Stomach (tissue), 8 donors: ENCODE measurements at regions not wholly inside any gene's neighbourhood (a gene's known extent, or its start where the extent isn't known, plus 50 kb on each side); places are given as distances from the start of the nearest gene placed in this dataset.
"Not testable (repeated sequence)": the region's sequence is repeated elsewhere in the genome, so short reads cannot be mapped to it uniquely, and the experiment has no call there.

Experiments
- DNase-seq, 2 donors: peaks; one replicate each; pipeline versions ENCODE4 v3.0.0 to v3.0.0-alpha.2; 2013 to 2019
- H3K27ac ChIP-seq, 5 donors: fragments of 200-600 bp in 4 of 5; sonication (generic) in 4 of 5; one replicate each; pipeline ENCODE4 v1.5.1; 2013 to 2019; ENCODE audit warnings: mild to moderate bottlenecking in 1 of 5, moderate library complexity in 1 of 5
- H3K27me3 ChIP-seq, 3 donors: fragments of 200-600 bp; sonication (generic); one replicate each; pipeline ENCODE4 v1.5.1; 2017 to 2019; ENCODE audit warnings: mixed run types in 1 of 3
- H3K36me3 ChIP-seq, 4 donors: fragments of 200-600 bp; sonication (generic); 1 replicate in 3 of 4; 2 replicates in 1 of 4; pipeline ENCODE4 v1.5.1; 2016 to 2019
- H3K4me1 ChIP-seq, 4 donors: fragments of 200-600 bp; sonication (generic); one replicate each; pipeline ENCODE4 v1.5.1; 2016 to 2019
- H3K4me3 ChIP-seq, 4 donors: fragments of 200-600 bp; sonication (generic) in 3 of 4; one replicate each; pipeline ENCODE4 v1.5.1; 2016 to 2019; ENCODE audit warnings: mild to moderate bottlenecking in 1 of 4
- H3K9me3 ChIP-seq, 4 donors: fragments of 200-600 bp; sonication (generic); one replicate each; pipeline ENCODE4 v1.5.1; 2016 to 2019
- EP300 ChIP-seq: sonication (generic); formaldehyde crosslinking; IDR thresholded peaks from one replicate; pipeline ENCODE4 v1.6.1; 2017; ENCODE audit warnings: antibody characterized with exemption
- POLR2A ChIP-seq, 4 donors: fragments of 450-650 bp; IDR thresholded peaks; one replicate each; pipeline ENCODE4 v1.6.1; 2016; ENCODE audit warnings: antibody characterized with exemption in 4 of 4, control low read depth in 2 of 4, mild to moderate bottlenecking in 1 of 4, moderate library complexity in 1 of 4
- POLR2AphosphoS5 ChIP-seq, 3 donors: sonication (generic); formaldehyde crosslinking; IDR thresholded peaks; one replicate each; pipeline ENCODE4 v1.6.1; 2016; ENCODE audit warnings: antibody characterized with exemption in 3 of 3
- WGBS, 5 donors: extraction: QIAGEN DNeasy Blood & Tissue Kit in 3 of 5; methylation state at CpG; one replicate each; pipeline versions ENCODE4 v1.1.5 to v1.1.7; 2013 to 2018; 5-methylcytosine and 5-hydroxymethylcytosine counted together
- intact Hi-C: fragments of 100-400 bp; cut with DNase I; formaldehyde crosslinking; loops from one replicate; pipeline ENCODE4 v1.15.1; 2023; ENCODE audit warnings: low total_unique reads
- TF ChIP-seq, protein P1 (sequence below), 7 experiments: fragments of 450-650 bp in 4 of 7; fragments of 200-600 bp in 3 of 7; sonication (generic) in 3 of 7; IDR thresholded peaks; one replicate each; pipeline ENCODE4 v1.5.1; 2016 to 2019; ENCODE audit warnings: antibody characterized with exemption in 7 of 7, control low read depth in 2 of 7, mild to moderate bottlenecking in 1 of 7
- donor health status: healthy with polysubstance abuse.
- donor health status: Bipolar disorder and iron deficiency.
- donor health status: healthy.

DNA sequence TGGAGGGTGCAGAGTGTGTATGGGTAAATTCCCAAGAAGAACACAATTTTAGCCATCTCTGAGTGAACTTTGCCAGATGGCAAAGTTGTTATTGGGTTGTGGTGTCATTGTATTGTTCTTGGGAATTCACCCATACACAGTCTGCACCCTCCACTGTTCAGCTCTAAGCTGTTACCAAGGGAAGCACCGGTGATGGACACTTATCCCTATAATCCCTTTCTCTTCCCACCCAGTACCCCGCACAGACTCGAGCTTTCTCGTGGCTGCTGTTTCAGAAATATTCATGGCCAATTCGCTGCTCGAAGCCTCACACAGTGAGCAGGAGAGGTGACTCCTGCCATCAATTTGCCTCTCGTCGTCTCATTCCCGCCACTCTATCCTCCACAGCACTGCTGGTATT is 95.7 kb upstream of the PALMD start:
- TF ChIP-seq, protein P1, sequence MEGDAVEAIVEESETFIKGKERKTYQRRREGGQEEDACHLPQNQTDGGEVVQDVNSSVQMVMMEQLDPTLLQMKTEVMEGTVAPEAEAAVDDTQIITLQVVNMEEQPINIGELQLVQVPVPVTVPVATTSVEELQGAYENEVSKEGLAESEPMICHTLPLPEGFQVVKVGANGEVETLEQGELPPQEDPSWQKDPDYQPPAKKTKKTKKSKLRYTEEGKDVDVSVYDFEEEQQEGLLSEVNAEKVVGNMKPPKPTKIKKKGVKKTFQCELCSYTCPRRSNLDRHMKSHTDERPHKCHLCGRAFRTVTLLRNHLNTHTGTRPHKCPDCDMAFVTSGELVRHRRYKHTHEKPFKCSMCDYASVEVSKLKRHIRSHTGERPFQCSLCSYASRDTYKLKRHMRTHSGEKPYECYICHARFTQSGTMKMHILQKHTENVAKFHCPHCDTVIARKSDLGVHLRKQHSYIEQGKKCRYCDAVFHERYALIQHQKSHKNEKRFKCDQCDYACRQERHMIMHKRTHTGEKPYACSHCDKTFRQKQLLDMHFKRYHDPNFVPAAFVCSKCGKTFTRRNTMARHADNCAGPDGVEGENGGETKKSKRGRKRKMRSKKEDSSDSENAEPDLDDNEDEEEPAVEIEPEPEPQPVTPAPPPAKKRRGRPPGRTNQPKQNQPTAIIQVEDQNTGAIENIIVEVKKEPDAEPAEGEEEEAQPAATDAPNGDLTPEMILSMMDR (IDR thresholded peaks at IDR 0.05) = no peak
- no peak for TF ChIP-seq POLR2A (IDR thresholded peaks at IDR 0.05)
- TF ChIP-seq EP300 = no peak
- no peak for TF ChIP-seq POLR2AphosphoS5 (IDR thresholded peaks at IDR 0.05)
- no peak overlapping the region for H3K27ac ChIP-seq
- no peak overlapping the region for H3K4me3 ChIP-seq
- no peak for DNase-seq
- peaks cover 0 to 9% (median 3%) of the 10 kb centered on the region in 4 donors for H3K4me1 ChIP-seq
- H3K36me3 ChIP-seq = no peaks in the 10 kb centered on the region
- WGBS, 5 donors = 92 to 98% (median 95%) methylated on average over 9 of the region's 9 CpGs
- no peaks in the 10 kb centered on the region for H3K9me3 ChIP-seq
- no peaks in the 10 kb centered on the region for H3K27me3 ChIP-seq
- intact Hi-C loops = no loop called here

DNA sequence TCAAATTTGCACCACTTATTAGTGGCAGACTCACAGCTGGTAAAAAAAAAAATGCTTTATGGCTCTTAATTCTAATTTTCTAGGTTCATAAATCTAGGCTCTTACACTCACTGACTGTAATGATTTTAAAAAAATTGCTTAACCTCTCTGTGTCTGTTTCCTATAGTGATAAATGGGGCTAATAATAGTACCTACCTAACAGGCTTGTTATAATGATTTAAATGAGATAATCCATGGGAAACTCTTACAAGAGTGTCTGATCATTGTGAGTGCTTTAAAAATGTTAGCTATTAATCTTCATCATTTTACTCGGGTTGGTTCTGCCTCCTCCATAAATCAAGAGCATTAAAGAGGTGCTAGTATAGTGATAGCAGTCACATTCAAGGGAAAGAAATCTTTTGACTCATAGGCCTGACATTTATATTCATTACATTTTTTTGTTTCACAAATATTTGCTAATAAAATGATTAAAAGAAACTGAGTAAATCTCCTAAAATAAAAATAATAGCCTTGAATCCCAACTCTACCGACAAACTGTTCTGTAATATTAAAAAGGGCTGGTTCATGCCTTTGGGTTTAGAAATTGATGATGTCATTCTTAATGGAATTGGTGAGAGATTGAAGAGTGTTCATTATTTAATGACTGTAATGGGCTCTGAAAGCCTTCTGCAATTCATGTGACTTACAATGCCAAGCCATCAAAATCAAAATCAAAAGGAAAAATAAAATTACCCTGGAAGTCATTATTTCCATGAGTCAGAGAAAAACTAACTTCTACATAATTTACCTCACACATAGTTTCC is 93.9 kb upstream of the PALMD start:
- 77 to 86% (median 81%) methylated on average over 2 of the region's 2 CpGs for WGBS, 5 donors
- no peak overlapping the region for H3K27ac ChIP-seq
- no peaks in the 10 kb centered on the region for H3K36me3 ChIP-seq
- intact Hi-C loops = no loop called here
- H3K4me3 ChIP-seq = no peak overlapping the region
- H3K4me1 ChIP-seq = peaks cover 0 to 9% (median 3%) of the 10 kb centered on the region in 4 donors
- DNase-seq = no peak
- H3K27me3 ChIP-seq = no peaks in the 10 kb centered on the region
- TF ChIP-seq, protein P1 (IDR thresholded peaks at IDR 0.05) = no peak
- TF ChIP-seq POLR2AphosphoS5 (IDR thresholded peaks at IDR 0.05) = no peak
- no peak for TF ChIP-seq POLR2A (IDR thresholded peaks at IDR 0.05)
- no peak for TF ChIP-seq EP300
- no peaks in the 10 kb centered on the region for H3K9me3 ChIP-seq

DNA sequence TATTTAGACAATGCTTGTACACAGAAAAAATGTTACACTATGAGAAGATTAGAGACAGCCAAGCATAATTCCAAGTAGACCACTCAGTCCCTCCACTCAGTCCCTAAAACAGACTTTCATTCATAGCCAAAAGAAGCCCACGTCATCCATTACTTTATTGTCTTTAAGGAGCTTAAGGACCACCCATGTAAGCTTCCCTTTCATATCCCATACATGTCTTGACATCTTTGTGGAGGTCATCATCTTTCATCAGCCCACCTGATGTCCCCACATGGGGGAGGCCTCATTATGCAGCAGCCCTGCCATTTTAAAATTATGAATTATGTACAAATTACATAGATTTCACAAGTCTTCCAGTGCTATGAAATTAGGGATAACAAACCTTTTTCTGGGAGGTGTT is 92.6 kb upstream of the PALMD start:
- Histone ChIP-seq H3K27ac (no peak overlapping the region), H3K4me1 (peaks cover 0 to 9% (median 3%) of the 10 kb centered on the region in 4 donors), H3K4me3 (no peak overlapping the region), H3K27me3 (no peaks in the 10 kb centered on the region), H3K9me3 (no peaks in the 10 kb centered on the region), H3K36me3 (no peaks in the 10 kb centered on the region)
- TF ChIP-seq, protein P1 (IDR thresholded peaks at IDR 0.05) = no peak
- 82 to 95% (median 88%) methylated on average over 1 of the region's 1 CpG for WGBS, 5 donors
- intact Hi-C loops = no loop called here
- DNase-seq = no peak

DNA sequence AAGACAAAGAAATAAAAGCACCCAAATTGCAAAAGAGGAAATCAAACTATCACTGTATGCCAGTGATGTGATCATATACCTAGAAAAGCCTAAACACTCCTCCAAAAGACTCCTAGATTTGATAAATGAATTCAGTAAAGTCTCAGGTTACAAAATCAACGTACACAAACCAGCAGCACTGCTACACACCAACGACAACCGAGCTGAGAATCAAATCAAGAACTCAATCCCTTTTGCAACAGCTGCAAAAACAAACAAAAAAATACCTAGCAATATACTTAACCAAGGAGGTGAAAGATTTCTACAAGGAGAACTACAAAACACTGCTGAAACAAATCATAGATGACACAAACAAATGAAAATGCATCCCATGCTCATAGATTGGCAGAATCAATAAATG is 92.1 kb upstream of the PALMD start:
- H3K9me3 ChIP-seq, DNase-seq, H3K27me3 ChIP-seq, H3K4me3 ChIP-seq, H3K36me3 ChIP-seq, intact Hi-C loops, H3K27ac ChIP-seq: not testable (repeated sequence)
- 12 to 21% (median 20%) methylated on average over 3 of the region's 3 CpGs for WGBS, 5 donors
- H3K4me1 ChIP-seq = peaks cover 0 to 11% (median 3%) of the 10 kb centered on the region in 4 donors

DNA sequence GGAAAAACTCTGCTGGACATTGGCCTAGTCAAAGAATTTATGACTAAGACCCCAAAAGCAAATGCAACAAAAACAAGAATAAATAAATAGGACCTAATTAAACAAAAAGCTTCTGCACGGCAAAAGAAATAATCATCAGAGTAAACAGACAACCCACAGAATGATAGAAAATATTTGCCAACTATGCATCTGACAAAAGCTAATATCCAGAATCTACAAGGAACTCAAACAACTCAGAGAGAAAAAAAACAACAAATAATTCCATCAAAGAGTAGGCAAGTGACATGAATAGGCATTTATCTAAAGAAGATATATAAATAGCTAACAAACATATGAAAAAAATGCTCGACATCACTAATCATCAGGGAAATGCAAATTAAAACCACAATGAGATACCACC is 91.2 kb upstream of the PALMD start:
- no peak for DNase-seq
- no peak for TF ChIP-seq POLR2AphosphoS5 (IDR thresholded peaks at IDR 0.05)
- TF ChIP-seq, protein P1 (IDR thresholded peaks at IDR 0.05) = no peak
- TF ChIP-seq POLR2A (IDR thresholded peaks at IDR 0.05) = no peak
- TF ChIP-seq EP300 = no peak
- Histone ChIP-seq H3K36me3 (no peaks in the 10 kb centered on the region), H3K9me3 (no peaks in the 10 kb centered on the region), H3K4me1 (peaks cover 0 to 8% (median 1%) of the 10 kb centered on the region in 4 donors), H3K4me3 (no peak overlapping the region), H3K27ac (no peak overlapping the region), H3K27me3 (no peaks in the 10 kb centered on the region)
- WGBS, 5 donors = 54 to 70% (median 69%) methylated on average over 2 of the region's 2 CpGs
- intact Hi-C loops = no loop called here
